Activated T-cell treated with anti-CD3 and anti-CD28 coated beads, Interleukin-2, amount 50 U/mL, for 1 hour (primary cell): ENCODE measurements at regions not wholly inside any gene's neighbourhood (a gene's known extent, or its start where the extent isn't known, plus 50 kb on each side); places are given as distances from the start of the nearest gene placed in this dataset.

Source experiments
- DNase-seq: peaks from one replicate; pipeline ENCODE4 v3.0.0-alpha.2; 2020

- DNase-seq: no peak
Observed at GRCh38 chr2:59083075-59083828, 842.1 kb upstream of the FANCL start.

GRCh38 chr2:59082657-59083056 is 841.5 kb upstream of the FANCL start:
- DNase-seq: no peak

GRCh38 chr2:59080451-59081181 is 839.5 kb upstream of the FANCL start:
- no peak for DNase-seq

- no peak for DNase-seq
Observed at GRCh38 chr2:59077981-59078531, 836.9 kb upstream of the FANCL start.

GRCh38 chr2:59077026-59077725 is 836.1 kb upstream of the FANCL start:
- no peak for DNase-seq

- DNase-seq: no peak
Observed at GRCh38 chr2:59076079-59076619, 835.0 kb upstream of the FANCL start.

GRCh38 chr2:59074071-59074470 is 832.9 kb upstream of the FANCL start:
- no peak for DNase-seq

GRCh38 chr2:59073286-59073685 is 832.2 kb upstream of the FANCL start:
- DNase-seq: no peak

- no peak for DNase-seq
Observed at GRCh38 chr2:59068255-59068654, 827.1 kb upstream of the FANCL start.

- no peak for DNase-seq
Observed at GRCh38 chr2:59066787-59067399, 825.8 kb upstream of the FANCL start.

GRCh38 chr2:59047373-59047995 is 806.4 kb upstream of the FANCL start:
- no peak for DNase-seq

- no peak for DNase-seq
Observed at GRCh38 chr2:59046401-59047372, 805.6 kb upstream of the FANCL start.

- no peak for DNase-seq
Observed at GRCh38 chr2:59044736-59045135, 803.6 kb upstream of the FANCL start.

- DNase-seq: no peak
Observed at GRCh38 chr2:59041139-59041538, 800.0 kb upstream of the FANCL start.

- no peak for DNase-seq
Observed at GRCh38 chr2:59034837-59035236, 793.7 kb upstream of the FANCL start.

- DNase-seq: no peak
Observed at GRCh38 chr2:59034106-59034505, 793.0 kb upstream of the FANCL start.

GRCh38 chr2:59033661-59034060 is 792.5 kb upstream of the FANCL start:
- DNase-seq: no peak

- DNase-seq: no peak
Observed at GRCh38 chr2:59032499-59032898, 791.4 kb upstream of the FANCL start.

GRCh38 chr2:59029058-59029457 is 787.9 kb upstream of the FANCL start:
- DNase-seq: no peak

- DNase-seq: no peak
Observed at GRCh38 chr2:59027320-59027719, 786.2 kb upstream of the FANCL start.

- DNase-seq: no peak
Observed at GRCh38 chr2:59025157-59025757, 784.1 kb upstream of the FANCL start.
